HL-60 (cell line): ENCODE measurements at regions not wholly inside any gene's neighbourhood (a gene's known extent, or its start where the extent isn't known, plus 50 kb on each side); places are given as distances from the start of the nearest gene placed in this dataset.

Experiments used
- CTCF ChIP-seq: IDR thresholded peaks from one replicate; pipeline ENCODE4 v1.5.1; 2011; ENCODE audit warnings: low read length, control low read depth, inconsistent platforms; ENCODE audit not compliant: insufficient read depth
- SPI1 ChIP-seq: IDR thresholded peaks from 2 replicates; pipeline ENCODE4 v1.6.1; 2012; ENCODE audit warnings: low read depth, mild to moderate bottlenecking, borderline replicate concordance

GRCh38 chr2:217357886-217358620, 498.2 kb upstream of the TNP1 start:
- no peak for TF ChIP-seq CTCF
- TF ChIP-seq SPI1, result no peak
